HepG2 (cell line): ENCODE measurements at regions not wholly inside any gene's neighbourhood (a gene's known extent, or its start where the extent isn't known, plus 50 kb on each side); places are given as distances from the start of the nearest gene placed in this dataset.

ENCODE experiments used
- ATAC-seq: fragments of 200-7000 bp; cut with Tn5 transposase; 3 replicates; pipeline ENCODE4 v1.9.1; 2020; ENCODE audit warnings: mild to moderate bottlenecking, moderate library complexity
- BruUV-seq: library from RNA; stranded (reverse); fragments of 400-500 nt; replicated peaks from 2 replicates; lab custom pipeline; 2021; lab: Mats Ljungman, UMichigan
- CTCF ChIA-PET: fragments of 300-600 bp; formaldehyde crosslinking; extraction: SDS; loops from one replicate; lab custom pipeline; 2021; ENCODE audit warnings: low total read pairs, inconsistent platforms, low intra/inter-chr PET ratio; lab: Yijun Ruan, JAX
- POLR2A ChIA-PET: fragments of 350-600 bp; sonication (Branson Sonifier 250); formaldehyde crosslinking; loops from one replicate; lab custom pipeline; 2020; ENCODE audit warnings: antibody characterized with exemption, inconsistent platforms; lab: Yijun Ruan, JAX
- DNase-seq: peaks from one replicate; pipeline ENCODE4 v3.0.0-alpha.2; 2015; ENCODE audit warnings: low spot score
- FAIRE-seq: peaks from 3 replicates; lab custom pipeline; 2011; peaks lifted over from hg19 to GRCh38; lab: Jason Lieb, UNC
- H2AFZ ChIP-seq: one replicate; pipeline ENCODE4 v1.6.1; 2011; ENCODE audit warnings: low read length, inconsistent platforms
- H3K27ac ChIP-seq: fragments of 300-600 bp; 3 replicates; pipeline ENCODE4 v1.8.0; 2011; ENCODE audit warnings: mixed run types, mild to moderate bottlenecking, mixed read lengths, low read length, inconsistent platforms; ENCODE audit not compliant: insufficient read depth; ENCODE audit errors: extremely low read length
- H3K27me3 ChIP-seq, 2 experiments: fragments of 200-600 bp in 1 of 2; 2 replicates in 1 of 2; 3 replicates in 1 of 2; pipeline versions ENCODE4 v1.6.0 to v1.8.0; 2011; ENCODE audit warnings: low read length in 2 of 2, mild to moderate bottlenecking in 2 of 2, moderate library complexity in 2 of 2, inconsistent platforms in 1 of 2; ENCODE audit not compliant: insufficient read depth in 2 of 2, control insufficient read depth in 1 of 2
- H3K36me3 ChIP-seq, 2 experiments: fragments of 200-600 bp in 1 of 2; replicated peaks in 1 of 2; 2 replicates in 1 of 2; 3 replicates in 1 of 2; pipeline versions ENCODE4 v1.5.1 to v1.8.0; 2011; ENCODE audit warnings: low read length in 2 of 2, inconsistent platforms in 1 of 2; ENCODE audit not compliant: insufficient read depth in 2 of 2, control insufficient read depth in 1 of 2
- H3K4me1 ChIP-seq: 2 replicates; pipeline ENCODE4 v1.5.1; 2012; ENCODE audit warnings: low read length, inconsistent platforms; ENCODE audit not compliant: insufficient read depth
- H3K4me2 ChIP-seq: 2 replicates; pipeline ENCODE4 v1.6.0; 2011; ENCODE audit warnings: low read depth, low read length, inconsistent platforms
- H3K4me3 ChIP-seq, 3 experiments: fragments of 200-600 bp in 1 of 3; sonication (generic), shearing (Covaris generic) in 1 of 3; replicated peaks in 1 of 3; 2 replicates each; pipeline ENCODE4 v1.5.1; 2011 to 2016; ENCODE audit warnings: low read length in 3 of 3, inconsistent platforms in 2 of 3, low read depth in 2 of 3, mild to moderate bottlenecking in 2 of 3, control low read depth in 1 of 3, mixed read lengths in 1 of 3; ENCODE audit not compliant: insufficient read depth in 1 of 3
- H3K79me2 ChIP-seq: one replicate; pipeline ENCODE4 v1.6.1; 2011; ENCODE audit warnings: low read length, inconsistent platforms; ENCODE audit not compliant: insufficient read depth
- H3K9ac ChIP-seq: 2 replicates; pipeline ENCODE4 v1.6.0; 2011; ENCODE audit warnings: mild to moderate bottlenecking, low read depth, low read length, inconsistent platforms; ENCODE audit not compliant: insufficient read depth
- H3K9me3 ChIP-seq: 2 replicates; pipeline ENCODE4 v1.5.1; 2012; ENCODE audit warnings: mild to moderate bottlenecking, low read length
- H4K20me1 ChIP-seq: 2 replicates; pipeline ENCODE4 v1.6.0; 2011; ENCODE audit warnings: inconsistent platforms, mild to moderate bottlenecking, low read length, moderate library complexity; ENCODE audit not compliant: insufficient read depth
- ARHGAP35 ChIP-seq: sonication (generic); formaldehyde crosslinking; IDR thresholded peaks from 2 replicates; pipeline ENCODE4 v1.9.0; 2022; ENCODE audit warnings: mild to moderate bottlenecking, inconsistent platforms, moderate library complexity, missing genetic modification reagents, borderline replicate concordance
- FOSL1 ChIP-seq: sonication (generic); formaldehyde crosslinking; IDR thresholded peaks from 2 replicates; pipeline ENCODE4 v1.9.0; 2021; ENCODE audit warnings: missing genetic modification reagents, borderline replicate concordance
- GABPA ChIP-seq, 2 experiments: IDR thresholded peaks; 2 replicates each; pipeline ENCODE4 v1.6.1; 2011 to 2016; ENCODE audit warnings: low read depth in 2 of 2, low read length in 1 of 2, missing biosample characterization in 1 of 2, missing genetic modification characterization in 1 of 2
- HCFC1 ChIP-seq: fragments of 150-350 bp; IDR thresholded peaks from 2 replicates; pipeline ENCODE4 v1.6.1; 2014; ENCODE audit warnings: low read depth, low read length
- JUND ChIP-seq: sonication (generic); formaldehyde crosslinking; IDR thresholded peaks from 2 replicates; pipeline ENCODE4 v1.8.0; 2022; ENCODE audit warnings: mild to moderate bottlenecking, missing genetic modification reagents
- KMT2B ChIP-seq: IDR thresholded peaks from 2 replicates; pipeline ENCODE4 v1.6.1; 2016; ENCODE audit warnings: missing genetic modification reagents, missing compliant biosample characterization
- MXI1 ChIP-seq: IDR thresholded peaks from 3 replicates; pipeline ENCODE4 v1.6.1; 2012; ENCODE audit warnings: low read depth, low read length, inconsistent platforms, borderline replicate concordance
- U2AF2 ChIP-seq: fragments of 200-400 bp; formaldehyde crosslinking; IDR thresholded peaks from 2 replicates; pipeline ENCODE4 v1.6.1; 2017; ENCODE audit warnings: low read depth, mild to moderate bottlenecking, low read length
- ZKSCAN1 ChIP-seq: fragments of 150-350 bp; IDR thresholded peaks from 2 replicates; pipeline ENCODE4 v1.6.1; 2014; ENCODE audit warnings: low read length
- ZNF468 ChIP-seq: sonication (generic); formaldehyde crosslinking; IDR thresholded peaks from 2 replicates; pipeline ENCODE4 v1.8.0; 2022; ENCODE audit warnings: mild to moderate bottlenecking, moderate library complexity, missing genetic modification reagents
- ZNF761 ChIP-seq: sonication (generic); formaldehyde crosslinking; conservative IDR thresholded peaks from 2 replicates; pipeline ENCODE4 v1.4.0; 2020; ENCODE audit warnings: mild to moderate bottlenecking, missing genetic modification reagents
- WGBS: methylation state at CpG from one replicate; pipeline ENCODE4 v1.1.6; 2017; ENCODE audit warnings: low lambda C conversion rate; 5-methylcytosine and 5-hydroxymethylcytosine counted together
- in situ Hi-C: cut with HindIII; loops from 2 replicates; pipeline ENCODE4 v1.10.0; 2017; ENCODE audit warnings: low pct_unique_long_range_greater_than_20kb; ENCODE audit not compliant: extremely low pct_ligation_motif_present
- intact Hi-C: fragments of 100-400 bp; cut with micrococcal nuclease; formaldehyde crosslinking; loops from one replicate; pipeline ENCODE4 v1.10.0; 2022; ENCODE audit not compliant: unreplicated experiment

GRCh38 chr7:3149231-3149995 lies 105.7 kb upstream of the CARD11 start:
- Histone ChIP-seq H3K36me3 (no peaks in the 10 kb centered on the region), H3K79me2 (no peaks in the 10 kb centered on the region), H4K20me1 (no peaks in the 10 kb centered on the region), H3K9ac (no peak overlapping the region), H3K9me3 (no peaks in the 10 kb centered on the region), H3K4me1 (no peaks in the 10 kb centered on the region), H3K4me3 (no peak overlapping the region), H3K4me2 (no peak overlapping the region), H3K27ac (no peak overlapping the region), H2AFZ (no peak overlapping the region), H3K27me3 (0 out of 5 replicates have a peak, but pooled peaks cover 1 to 4% of the 10 kb centered on the region in 2 experiments)
- no peak for DNase-seq
- CTCF ChIA-PET = no interaction called here
- POLR2A ChIA-PET = no interaction called here
- in situ Hi-C loops (no loop called here), intact Hi-C loops (no loop called here)
- no peak for TF ChIP-seq FOSL1 (CRISPR knock-in tag)
- no peak for TF ChIP-seq HCFC1
- no peak for TF ChIP-seq U2AF2
- TF ChIP-seq MXI1 = no peak
- no peak for TF ChIP-seq ARHGAP35 (CRISPR knock-in tag)
- no peak for TF ChIP-seq JUND
- TF ChIP-seq GABPA (IDR thresholded peaks at IDR 0.05; ENCODE audit: low read depth, low read length) = no peak
- TF ChIP-seq GABPA (CRISPR knock-in tag; IDR thresholded peaks at IDR 0.05; ENCODE audit: low read depth) = no peak
- no peak for TF ChIP-seq KMT2B (CRISPR knock-in tag)
- no peak for TF ChIP-seq ZNF761 (CRISPR knock-in tag)
- no peak for TF ChIP-seq ZNF468 (CRISPR knock-in tag)
- no peak for TF ChIP-seq ZKSCAN1
- no peak for FAIRE-seq
- WGBS = 54% methylated on average over 11 of the region's 13 CpGs
- no TSS peak for BruUV-seq
- ATAC-seq = no peak
